ENCODE measurements at regions not wholly inside any gene's neighbourhood (a gene's known extent, or its start where the extent isn't known, plus 50 kb on each side); places are given as distances from the start of the nearest gene placed in this dataset.

DNA sequence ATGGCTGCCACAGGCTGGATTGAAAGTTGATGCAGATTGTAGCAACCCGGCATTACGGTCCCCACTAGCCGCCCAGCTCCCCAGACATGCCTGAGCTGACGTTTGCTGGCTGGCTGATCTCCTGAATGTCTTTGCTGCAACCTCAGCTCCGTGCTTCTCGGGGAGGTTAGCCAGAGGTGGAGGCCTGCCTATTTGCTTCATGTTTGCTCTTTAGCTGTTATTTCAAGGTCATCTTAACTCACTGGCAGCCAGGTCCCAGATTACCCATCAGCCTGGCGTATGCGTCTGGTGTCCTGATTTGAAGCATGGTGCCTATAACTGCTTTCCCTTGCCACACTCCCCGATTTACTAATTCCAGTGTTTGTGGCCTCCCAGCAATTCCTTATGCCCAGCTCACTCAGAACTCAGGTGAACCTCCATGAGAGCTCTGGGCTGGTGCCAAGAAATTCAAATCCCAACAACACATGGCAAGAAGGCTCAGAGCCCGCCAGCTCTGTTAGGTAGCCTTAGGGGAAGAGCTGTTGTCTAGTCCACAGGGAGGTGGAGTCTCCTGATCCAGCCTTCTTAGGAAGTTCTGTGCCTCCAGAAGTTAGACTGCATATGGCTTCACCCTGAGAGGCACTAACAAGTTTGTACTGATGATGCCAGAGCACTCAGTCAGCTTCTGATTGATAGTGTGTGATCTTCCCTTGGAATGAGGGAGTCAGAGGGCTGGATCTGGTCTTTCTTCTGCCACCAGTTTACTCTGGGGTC lies 69.7 kb upstream of the EXOC4 start:
- Histone ChIP-seq H3K4me1 (ENCODE audit: control insufficient read depth in 4 of 4, insufficient read depth in 4 of 4, low read length in 3 of 4) (no peaks in the 10 kb centered on the region), H3K9ac (ENCODE audit: low read depth in 1 of 2, low read length in 2 of 2) (no peak overlapping the region), H3K4me3 (ENCODE audit: low read depth in 1 of 3, low read length in 3 of 3) (no peak overlapping the region), H3K9me3 (ENCODE audit: control insufficient read depth in 4 of 4, low read length in 3 of 4) (no peaks in the 10 kb centered on the region), H3K27me3 (ENCODE audit: control insufficient read depth in 4 of 4, insufficient read depth in 4 of 4, low read length in 3 of 4) (peaks cover 0 to 12% (median 0%) of the 10 kb centered on the region in 4 donors), H3K36me3 (ENCODE audit: control insufficient read depth in 4 of 4, insufficient read depth in 3 of 4, low read depth in 1 of 4, low read length in 3 of 4) (no peaks in the 10 kb centered on the region), H3K27ac (ENCODE audit: low read depth in 1 of 2, low read length in 2 of 2) (no peak overlapping the region)
- WGBS: 77% methylated on average over 10 of the region's 10 CpGs
- DNase-seq (ENCODE audit: low spot score): no peak
- TF ChIP-seq NR2F2 (IDR thresholded peaks at IDR 0.05): no peak

DNA sequence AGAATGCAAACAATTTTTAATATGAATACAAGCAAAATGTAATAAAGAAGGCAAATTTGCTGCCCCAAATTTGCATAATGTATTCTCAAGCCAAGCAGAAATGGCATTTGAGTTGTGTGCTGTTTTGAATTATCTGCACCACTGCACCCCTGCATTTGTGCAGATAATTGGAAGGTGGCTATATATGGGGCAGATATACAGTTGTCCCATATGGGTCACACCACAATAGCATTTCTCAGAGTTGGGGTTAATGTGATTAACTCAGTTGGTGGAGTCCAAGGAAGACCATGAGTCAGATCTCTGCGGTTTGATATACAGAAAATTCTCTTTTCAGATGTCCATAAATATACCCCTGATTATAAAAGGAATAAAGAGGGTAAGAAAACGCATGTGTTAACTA lies 68.9 kb upstream of the EXOC4 start:
- WGBS: 32% methylated on average over 2 of the region's 2 CpGs
- H3K4me3 ChIP-seq (ENCODE audit: low read depth in 1 of 3, low read length in 3 of 3): no peak overlapping the region
- no peaks in the 10 kb centered on the region for H3K9me3 ChIP-seq (ENCODE audit: control insufficient read depth in 4 of 4, low read length in 3 of 4)
- H3K4me1 ChIP-seq (ENCODE audit: control insufficient read depth in 4 of 4, insufficient read depth in 4 of 4, low read length in 3 of 4): no peaks in the 10 kb centered on the region
- TF ChIP-seq SP1 (IDR thresholded peaks at IDR 0.05) (no peak), EGR1 (IDR thresholded peaks at IDR 0.05; ENCODE audit: low read depth in 2 of 2) (no peak)
- no peak overlapping the region for H3K9ac ChIP-seq (ENCODE audit: low read depth in 1 of 2, low read length in 2 of 2)
- no peak overlapping the region for H3K27ac ChIP-seq (ENCODE audit: low read depth in 1 of 2, low read length in 2 of 2)
- DNase-seq (ENCODE audit: low spot score): no peak
- peaks cover 0 to 12% (median 0%) of the 10 kb centered on the region in 4 donors for H3K27me3 ChIP-seq (ENCODE audit: control insufficient read depth in 4 of 4, insufficient read depth in 4 of 4, low read length in 3 of 4)
- no peaks in the 10 kb centered on the region for H3K36me3 ChIP-seq (ENCODE audit: control insufficient read depth in 4 of 4, insufficient read depth in 3 of 4, low read depth in 1 of 4, low read length in 3 of 4)

DNA sequence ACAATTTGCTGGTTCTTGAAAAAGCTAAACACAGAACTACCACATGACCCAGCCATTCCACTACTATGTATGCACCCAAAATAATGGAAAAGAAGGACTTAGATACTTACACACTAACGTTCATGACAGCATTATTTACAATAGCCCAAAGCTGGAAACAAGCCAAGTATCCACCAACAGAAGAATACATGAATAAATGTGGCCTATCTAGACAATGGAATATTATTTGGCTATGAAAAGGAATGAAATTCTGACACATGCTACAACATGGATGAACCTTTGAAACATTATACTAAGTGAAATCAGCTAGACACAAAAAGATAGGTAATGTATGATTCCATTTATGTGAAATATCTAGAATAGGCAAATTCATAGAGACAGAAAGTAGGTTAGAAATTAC lies 67.4 kb upstream of the EXOC4 start:
- Histone ChIP-seq H3K4me1 (ENCODE audit: control insufficient read depth in 4 of 4, insufficient read depth in 4 of 4, low read length in 3 of 4) (no peaks in the 10 kb centered on the region), H3K9ac (ENCODE audit: low read depth in 1 of 2, low read length in 2 of 2) (no peak overlapping the region), H3K27me3 (ENCODE audit: control insufficient read depth in 4 of 4, insufficient read depth in 4 of 4, low read length in 3 of 4) (peaks cover 0 to 12% (median 0%) of the 10 kb centered on the region in 4 donors), H3K9me3 (ENCODE audit: control insufficient read depth in 4 of 4, low read length in 3 of 4) (no peaks in the 10 kb centered on the region), H3K27ac (ENCODE audit: low read depth in 1 of 2, low read length in 2 of 2) (no peak overlapping the region), H3K36me3 (ENCODE audit: control insufficient read depth in 4 of 4, insufficient read depth in 3 of 4, low read depth in 1 of 4, low read length in 3 of 4) (no peaks in the 10 kb centered on the region), H3K4me3 (ENCODE audit: low read depth in 1 of 3, low read length in 3 of 3) (no peak overlapping the region)
- WGBS: 39% methylated on average over 1 of the region's 1 CpG
- no peak for TF ChIP-seq TAF1 (conservative IDR thresholded peaks at IDR 0.05)
- TF ChIP-seq, protein P1, sequence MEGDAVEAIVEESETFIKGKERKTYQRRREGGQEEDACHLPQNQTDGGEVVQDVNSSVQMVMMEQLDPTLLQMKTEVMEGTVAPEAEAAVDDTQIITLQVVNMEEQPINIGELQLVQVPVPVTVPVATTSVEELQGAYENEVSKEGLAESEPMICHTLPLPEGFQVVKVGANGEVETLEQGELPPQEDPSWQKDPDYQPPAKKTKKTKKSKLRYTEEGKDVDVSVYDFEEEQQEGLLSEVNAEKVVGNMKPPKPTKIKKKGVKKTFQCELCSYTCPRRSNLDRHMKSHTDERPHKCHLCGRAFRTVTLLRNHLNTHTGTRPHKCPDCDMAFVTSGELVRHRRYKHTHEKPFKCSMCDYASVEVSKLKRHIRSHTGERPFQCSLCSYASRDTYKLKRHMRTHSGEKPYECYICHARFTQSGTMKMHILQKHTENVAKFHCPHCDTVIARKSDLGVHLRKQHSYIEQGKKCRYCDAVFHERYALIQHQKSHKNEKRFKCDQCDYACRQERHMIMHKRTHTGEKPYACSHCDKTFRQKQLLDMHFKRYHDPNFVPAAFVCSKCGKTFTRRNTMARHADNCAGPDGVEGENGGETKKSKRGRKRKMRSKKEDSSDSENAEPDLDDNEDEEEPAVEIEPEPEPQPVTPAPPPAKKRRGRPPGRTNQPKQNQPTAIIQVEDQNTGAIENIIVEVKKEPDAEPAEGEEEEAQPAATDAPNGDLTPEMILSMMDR (IDR thresholded peaks at IDR 0.05; ENCODE audit: low read depth, low read length, missing input control): no peak
- TF ChIP-seq JUND (IDR thresholded peaks at IDR 0.05): no peak
- TF ChIP-seq, protein P2, sequence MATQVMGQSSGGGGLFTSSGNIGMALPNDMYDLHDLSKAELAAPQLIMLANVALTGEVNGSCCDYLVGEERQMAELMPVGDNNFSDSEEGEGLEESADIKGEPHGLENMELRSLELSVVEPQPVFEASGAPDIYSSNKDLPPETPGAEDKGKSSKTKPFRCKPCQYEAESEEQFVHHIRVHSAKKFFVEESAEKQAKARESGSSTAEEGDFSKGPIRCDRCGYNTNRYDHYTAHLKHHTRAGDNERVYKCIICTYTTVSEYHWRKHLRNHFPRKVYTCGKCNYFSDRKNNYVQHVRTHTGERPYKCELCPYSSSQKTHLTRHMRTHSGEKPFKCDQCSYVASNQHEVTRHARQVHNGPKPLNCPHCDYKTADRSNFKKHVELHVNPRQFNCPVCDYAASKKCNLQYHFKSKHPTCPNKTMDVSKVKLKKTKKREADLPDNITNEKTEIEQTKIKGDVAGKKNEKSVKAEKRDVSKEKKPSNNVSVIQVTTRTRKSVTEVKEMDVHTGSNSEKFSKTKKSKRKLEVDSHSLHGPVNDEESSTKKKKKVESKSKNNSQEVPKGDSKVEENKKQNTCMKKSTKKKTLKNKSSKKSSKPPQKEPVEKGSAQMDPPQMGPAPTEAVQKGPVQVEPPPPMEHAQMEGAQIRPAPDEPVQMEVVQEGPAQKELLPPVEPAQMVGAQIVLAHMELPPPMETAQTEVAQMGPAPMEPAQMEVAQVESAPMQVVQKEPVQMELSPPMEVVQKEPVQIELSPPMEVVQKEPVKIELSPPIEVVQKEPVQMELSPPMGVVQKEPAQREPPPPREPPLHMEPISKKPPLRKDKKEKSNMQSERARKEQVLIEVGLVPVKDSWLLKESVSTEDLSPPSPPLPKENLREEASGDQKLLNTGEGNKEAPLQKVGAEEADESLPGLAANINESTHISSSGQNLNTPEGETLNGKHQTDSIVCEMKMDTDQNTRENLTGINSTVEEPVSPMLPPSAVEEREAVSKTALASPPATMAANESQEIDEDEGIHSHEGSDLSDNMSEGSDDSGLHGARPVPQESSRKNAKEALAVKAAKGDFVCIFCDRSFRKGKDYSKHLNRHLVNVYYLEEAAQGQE (IDR thresholded peaks at IDR 0.05): no peak
- TF ChIP-seq RXRA (IDR thresholded peaks at IDR 0.05): no peak
- TF ChIP-seq RAD21 (IDR thresholded peaks at IDR 0.05): no peak
- DNase-seq (ENCODE audit: low spot score): no peak

Measured in liver (tissue), 8 donors.